WTC11 (cell line): ENCODE measurements at regions not wholly inside any gene's neighbourhood (a gene's known extent, or its start where the extent isn't known, plus 50 kb on each side); places are given as distances from the start of the nearest gene placed in this dataset.

Experiments
- ATAC-seq: fragments of 200-7000 bp; cut with Tn5 transposase; 2 replicates; pipeline ENCODE4 v1.10.0; 2021; ENCODE audit warnings: mild to moderate bottlenecking, moderate library complexity
- CTCF ChIA-PET: fragments of 300-600 bp; sonication (Branson Sonifier 250); formaldehyde crosslinking; loops from one replicate; lab custom pipeline; 2021; ENCODE audit warnings: antibody characterized with exemption; lab: Charles Lee
- POLR2A ChIA-PET: fragments of 350-600 bp; sonication (Branson Sonifier 250); formaldehyde crosslinking; loops from one replicate; lab custom pipeline; 2021; ENCODE audit warnings: antibody characterized with exemption; lab: Charles Lee
- DNase-seq: peaks from one replicate; pipeline ENCODE4 v3.0.0; 2021; ENCODE audit warnings: low spot score
- H3K27ac Mint-ChIP-seq: 2 replicates; pipeline ENCODE4 v1.8.0; 2021; ENCODE audit warnings: mixed read lengths
- H3K27me3 Mint-ChIP-seq: 2 replicates; pipeline ENCODE4 v1.8.0; 2021; ENCODE audit warnings: low read depth, mild to moderate bottlenecking, moderate library complexity, mixed read lengths
- H3K36me3 Mint-ChIP-seq: 2 replicates; pipeline ENCODE4 v1.8.0; 2021; ENCODE audit warnings: mixed read lengths
- H3K4me1 Mint-ChIP-seq: 2 replicates; pipeline ENCODE4 v1.8.0; 2022; ENCODE audit warnings: mixed read lengths
- H3K4me3 Mint-ChIP-seq: 2 replicates; pipeline ENCODE4 v1.8.0; 2021; ENCODE audit warnings: mild to moderate bottlenecking, moderate library complexity, mixed read lengths
- H3K9me3 Mint-ChIP-seq: 2 replicates; pipeline ENCODE4 v1.8.0; 2021; ENCODE audit warnings: mixed read lengths
- EMX1 ChIP-seq: fragments of 250-450 bp; sonication (Bioruptor Pico); IDR thresholded peaks from 2 replicates; pipeline ENCODE4 v1.8.0; 2021; ENCODE audit warnings: mild to moderate bottlenecking
- ETV6 ChIP-seq: sonication (generic); formaldehyde crosslinking; IDR thresholded peaks from 2 replicates; pipeline ENCODE4 v1.8.1; 2022; ENCODE audit warnings: mild to moderate bottlenecking, missing genetic modification reagents
- MXD4 ChIP-seq: fragments of 250-450 bp; sonication (Bioruptor Pico); IDR thresholded peaks from 2 replicates; pipeline ENCODE4 v1.8.0; 2021; ENCODE audit warnings: mild to moderate bottlenecking, moderate library complexity, borderline replicate concordance
- NFE2L1 ChIP-seq: sonication (generic); formaldehyde crosslinking; IDR thresholded peaks from 2 replicates; pipeline ENCODE4 v1.8.1; 2023; ENCODE audit warnings: missing genetic modification reagents
- PRRX2 ChIP-seq: fragments of 250-450 bp; sonication (Bioruptor Pico); IDR thresholded peaks from 2 replicates; pipeline ENCODE4 v1.8.0; 2021; ENCODE audit warnings: mild to moderate bottlenecking
- SMAD4 ChIP-seq: sonication (generic); formaldehyde crosslinking; IDR thresholded peaks from 2 replicates; pipeline ENCODE4 v1.8.0; 2022; ENCODE audit warnings: mild to moderate bottlenecking, missing genetic modification reagents
- ZNF138 ChIP-seq: sonication (generic); formaldehyde crosslinking; conservative IDR thresholded peaks from 2 replicates; pipeline ENCODE4 v1.8.1; 2022; ENCODE audit warnings: mild to moderate bottlenecking, moderate library complexity, missing genetic modification reagents
- ZNF396 ChIP-seq: fragments of 250-450 bp; sonication (Bioruptor Pico); IDR thresholded peaks from 2 replicates; pipeline ENCODE4 v1.8.0; 2021; ENCODE audit warnings: mild to moderate bottlenecking, moderate library complexity, borderline replicate concordance
- TF ChIP-seq, protein P1 (sequence below): sonication (generic); formaldehyde crosslinking; IDR thresholded peaks from 2 replicates; pipeline ENCODE4 v1.8.0; 2022; ENCODE audit warnings: mild to moderate bottlenecking, missing genetic modification reagents
- TF ChIP-seq, protein P2 (sequence below): fragments of 250-450 bp; sonication (Bioruptor Pico); conservative IDR thresholded peaks from 2 replicates; pipeline ENCODE4 v1.9.0; 2021; ENCODE audit warnings: mild to moderate bottlenecking
- TF ChIP-seq, protein P3 (sequence below): sonication (generic); formaldehyde crosslinking; IDR thresholded peaks from 2 replicates; pipeline ENCODE4 v1.8.1; 2023; ENCODE audit warnings: mild to moderate bottlenecking, missing genetic modification reagents
- TF ChIP-seq, protein P4 (sequence below): sonication (generic); formaldehyde crosslinking; IDR thresholded peaks from 2 replicates; pipeline ENCODE4 v1.8.1; 2023; ENCODE audit warnings: mild to moderate bottlenecking, missing genetic modification reagents, moderate library complexity
- TF ChIP-seq, protein P5 (sequence below): fragments of 200-600 bp; IDR thresholded peaks from 2 replicates; pipeline ENCODE4 v1.8.0; 2022; ENCODE audit warnings: antibody characterized with exemption
- TF ChIP-seq, protein P6 (sequence below): sonication (generic); formaldehyde crosslinking; IDR thresholded peaks from 2 replicates; pipeline ENCODE4 v1.8.1; 2023; ENCODE audit warnings: mild to moderate bottlenecking, missing genetic modification reagents, moderate library complexity
- TF ChIP-seq, protein P7 (sequence below): sonication (generic); formaldehyde crosslinking; IDR thresholded peaks from 2 replicates; pipeline ENCODE4 v1.8.0; 2022; ENCODE audit warnings: mild to moderate bottlenecking, missing genetic modification reagents
- TF ChIP-seq, protein P8 (sequence below): sonication (generic); formaldehyde crosslinking; conservative IDR thresholded peaks from 2 replicates; pipeline ENCODE4 v1.8.1; 2023; ENCODE audit warnings: mild to moderate bottlenecking, low read depth, missing genetic modification reagents, moderate library complexity

DNA sequence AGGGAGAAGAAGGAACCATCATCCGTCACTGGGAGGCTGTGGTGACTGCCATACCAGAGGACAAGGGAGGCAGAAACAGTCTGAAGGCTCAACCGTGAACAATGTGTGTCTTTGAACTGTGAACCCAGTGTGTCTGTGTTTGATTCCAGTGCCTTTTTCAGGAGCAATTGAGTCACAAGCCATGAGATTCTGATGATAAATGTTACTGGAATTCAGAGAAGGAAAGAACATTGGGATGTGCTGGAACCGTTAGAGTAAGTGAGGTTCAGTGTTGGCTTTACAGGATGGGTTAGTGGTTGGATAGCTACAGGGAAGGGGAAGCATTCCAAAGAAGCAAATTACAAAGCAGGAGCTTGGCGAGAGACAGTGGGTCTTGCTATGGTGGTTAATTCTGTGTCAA, 464.4 kb downstream of the TRIML1 start (continued):
- TF ChIP-seq, protein P1, sequence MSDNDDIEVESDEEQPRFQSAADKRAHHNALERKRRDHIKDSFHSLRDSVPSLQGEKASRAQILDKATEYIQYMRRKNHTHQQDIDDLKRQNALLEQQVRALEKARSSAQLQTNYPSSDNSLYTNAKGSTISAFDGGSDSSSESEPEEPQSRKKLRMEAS (CRISPR knock-in tag), result no peak

DNA sequence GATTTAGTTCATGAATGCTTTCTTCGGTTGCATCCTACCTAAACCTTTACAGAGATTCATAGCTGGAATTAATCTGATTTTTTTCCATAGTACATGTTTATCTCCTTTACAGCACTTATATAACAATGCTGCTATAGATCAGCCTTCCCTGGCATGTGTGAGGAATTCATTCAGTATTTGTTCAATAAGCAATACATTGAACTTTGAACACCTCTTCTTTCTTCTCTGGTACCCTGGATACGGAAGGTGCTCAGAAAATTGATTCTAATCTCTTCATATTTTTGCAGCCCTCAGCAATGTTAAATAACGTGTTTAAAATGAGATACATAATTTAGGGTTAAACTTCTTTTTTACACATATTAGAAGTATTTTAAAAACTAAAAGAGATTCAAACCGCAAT, 467.4 kb downstream of the TRIML1 start:
- H3K27me3 Mint-ChIP-seq, result no peaks in the 10 kb centered on the region
- H3K36me3 Mint-ChIP-seq, result no peaks in the 10 kb centered on the region
- peaks cover 7% of the 10 kb centered on the region; the same call in 1 of the 2 replicates for H3K9me3 Mint-ChIP-seq
- TF ChIP-seq, protein P2, sequence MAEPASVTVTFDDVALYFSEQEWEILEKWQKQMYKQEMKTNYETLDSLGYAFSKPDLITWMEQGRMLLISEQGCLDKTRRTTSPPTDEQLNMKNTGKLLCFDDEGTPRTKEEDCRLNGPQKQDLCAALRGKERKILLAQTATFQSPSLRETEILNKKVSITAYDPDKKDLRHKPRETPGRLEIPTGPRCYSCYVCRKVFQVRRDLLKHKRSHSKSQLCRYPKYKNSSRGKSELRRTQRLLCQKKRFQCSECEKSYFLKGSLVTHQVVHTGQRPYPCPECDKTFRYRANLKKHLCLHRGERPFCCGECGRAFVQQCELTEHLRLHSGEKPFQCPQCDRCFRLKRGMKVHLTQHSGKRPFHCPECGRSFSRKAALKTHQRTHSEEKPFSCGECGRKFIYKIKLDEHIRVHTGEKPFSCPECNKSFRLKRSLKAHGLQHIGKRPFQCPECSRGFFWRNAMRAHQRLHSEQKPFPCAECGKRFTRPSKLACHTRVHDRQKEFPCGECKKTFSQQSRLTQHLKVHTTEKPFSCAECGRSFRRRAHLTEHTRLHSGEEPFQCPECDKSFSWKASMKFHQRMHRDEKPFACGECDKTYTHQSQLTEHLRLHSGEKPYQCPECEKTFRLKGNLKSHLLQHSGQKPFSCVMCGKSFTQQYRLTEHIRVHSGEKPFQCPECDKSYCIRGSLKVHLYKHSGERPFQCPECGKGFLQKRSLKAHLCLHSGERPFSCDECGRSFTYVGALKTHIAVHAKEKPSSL (CRISPR knock-in tag), result no peak
- TF ChIP-seq, protein P3, sequence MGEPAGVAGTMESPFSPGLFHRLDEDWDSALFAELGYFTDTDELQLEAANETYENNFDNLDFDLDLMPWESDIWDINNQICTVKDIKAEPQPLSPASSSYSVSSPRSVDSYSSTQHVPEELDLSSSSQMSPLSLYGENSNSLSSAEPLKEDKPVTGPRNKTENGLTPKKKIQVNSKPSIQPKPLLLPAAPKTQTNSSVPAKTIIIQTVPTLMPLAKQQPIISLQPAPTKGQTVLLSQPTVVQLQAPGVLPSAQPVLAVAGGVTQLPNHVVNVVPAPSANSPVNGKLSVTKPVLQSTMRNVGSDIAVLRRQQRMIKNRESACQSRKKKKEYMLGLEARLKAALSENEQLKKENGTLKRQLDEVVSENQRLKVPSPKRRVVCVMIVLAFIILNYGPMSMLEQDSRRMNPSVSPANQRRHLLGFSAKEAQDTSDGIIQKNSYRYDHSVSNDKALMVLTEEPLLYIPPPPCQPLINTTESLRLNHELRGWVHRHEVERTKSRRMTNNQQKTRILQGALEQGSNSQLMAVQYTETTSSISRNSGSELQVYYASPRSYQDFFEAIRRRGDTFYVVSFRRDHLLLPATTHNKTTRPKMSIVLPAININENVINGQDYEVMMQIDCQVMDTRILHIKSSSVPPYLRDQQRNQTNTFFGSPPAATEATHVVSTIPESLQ (CRISPR knock-in tag), result no peak
- TF ChIP-seq ZNF138 (CRISPR knock-in tag) (no peak), SMAD4 (CRISPR knock-in tag) (no peak), NFE2L1 (no peak), PRRX2 (CRISPR knock-in tag) (no peak), ZNF396 (no peak), EMX1 (no peak), MXD4 (CRISPR knock-in tag) (no peak), ETV6 (CRISPR knock-in tag) (no peak)
- TF ChIP-seq, protein P4, sequence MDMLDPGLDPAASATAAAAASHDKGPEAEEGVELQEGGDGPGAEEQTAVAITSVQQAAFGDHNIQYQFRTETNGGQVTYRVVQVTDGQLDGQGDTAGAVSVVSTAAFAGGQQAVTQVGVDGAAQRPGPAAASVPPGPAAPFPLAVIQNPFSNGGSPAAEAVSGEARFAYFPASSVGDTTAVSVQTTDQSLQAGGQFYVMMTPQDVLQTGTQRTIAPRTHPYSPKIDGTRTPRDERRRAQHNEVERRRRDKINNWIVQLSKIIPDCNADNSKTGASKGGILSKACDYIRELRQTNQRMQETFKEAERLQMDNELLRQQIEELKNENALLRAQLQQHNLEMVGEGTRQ (CRISPR knock-in tag), result no peak
- TF ChIP-seq, protein P5, sequence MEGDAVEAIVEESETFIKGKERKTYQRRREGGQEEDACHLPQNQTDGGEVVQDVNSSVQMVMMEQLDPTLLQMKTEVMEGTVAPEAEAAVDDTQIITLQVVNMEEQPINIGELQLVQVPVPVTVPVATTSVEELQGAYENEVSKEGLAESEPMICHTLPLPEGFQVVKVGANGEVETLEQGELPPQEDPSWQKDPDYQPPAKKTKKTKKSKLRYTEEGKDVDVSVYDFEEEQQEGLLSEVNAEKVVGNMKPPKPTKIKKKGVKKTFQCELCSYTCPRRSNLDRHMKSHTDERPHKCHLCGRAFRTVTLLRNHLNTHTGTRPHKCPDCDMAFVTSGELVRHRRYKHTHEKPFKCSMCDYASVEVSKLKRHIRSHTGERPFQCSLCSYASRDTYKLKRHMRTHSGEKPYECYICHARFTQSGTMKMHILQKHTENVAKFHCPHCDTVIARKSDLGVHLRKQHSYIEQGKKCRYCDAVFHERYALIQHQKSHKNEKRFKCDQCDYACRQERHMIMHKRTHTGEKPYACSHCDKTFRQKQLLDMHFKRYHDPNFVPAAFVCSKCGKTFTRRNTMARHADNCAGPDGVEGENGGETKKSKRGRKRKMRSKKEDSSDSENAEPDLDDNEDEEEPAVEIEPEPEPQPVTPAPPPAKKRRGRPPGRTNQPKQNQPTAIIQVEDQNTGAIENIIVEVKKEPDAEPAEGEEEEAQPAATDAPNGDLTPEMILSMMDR, result no peak
- TF ChIP-seq, protein P6, sequence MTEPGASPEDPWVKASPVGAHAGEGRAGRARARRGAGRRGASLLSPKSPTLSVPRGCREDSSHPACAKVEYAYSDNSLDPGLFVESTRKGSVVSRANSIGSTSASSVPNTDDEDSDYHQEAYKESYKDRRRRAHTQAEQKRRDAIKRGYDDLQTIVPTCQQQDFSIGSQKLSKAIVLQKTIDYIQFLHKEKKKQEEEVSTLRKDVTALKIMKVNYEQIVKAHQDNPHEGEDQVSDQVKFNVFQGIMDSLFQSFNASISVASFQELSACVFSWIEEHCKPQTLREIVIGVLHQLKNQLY (CRISPR knock-in tag), result no peak
- TF ChIP-seq, protein P7, sequence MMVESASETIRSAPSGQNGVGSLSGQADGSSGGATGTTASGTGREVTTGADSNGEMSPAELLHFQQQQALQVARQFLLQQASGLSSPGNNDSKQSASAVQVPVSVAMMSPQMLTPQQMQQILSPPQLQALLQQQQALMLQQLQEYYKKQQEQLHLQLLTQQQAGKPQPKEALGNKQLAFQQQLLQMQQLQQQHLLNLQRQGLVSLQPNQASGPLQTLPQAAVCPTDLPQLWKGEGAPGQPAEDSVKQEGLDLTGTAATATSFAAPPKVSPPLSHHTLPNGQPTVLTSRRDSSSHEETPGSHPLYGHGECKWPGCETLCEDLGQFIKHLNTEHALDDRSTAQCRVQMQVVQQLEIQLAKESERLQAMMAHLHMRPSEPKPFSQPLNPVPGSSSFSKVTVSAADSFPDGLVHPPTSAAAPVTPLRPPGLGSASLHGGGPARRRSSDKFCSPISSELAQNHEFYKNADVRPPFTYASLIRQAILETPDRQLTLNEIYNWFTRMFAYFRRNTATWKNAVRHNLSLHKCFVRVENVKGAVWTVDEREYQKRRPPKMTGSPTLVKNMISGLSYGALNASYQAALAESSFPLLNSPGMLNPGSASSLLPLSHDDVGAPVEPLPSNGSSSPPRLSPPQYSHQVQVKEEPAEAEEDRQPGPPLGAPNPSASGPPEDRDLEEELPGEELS, result no peak
- TF ChIP-seq, protein P8, sequence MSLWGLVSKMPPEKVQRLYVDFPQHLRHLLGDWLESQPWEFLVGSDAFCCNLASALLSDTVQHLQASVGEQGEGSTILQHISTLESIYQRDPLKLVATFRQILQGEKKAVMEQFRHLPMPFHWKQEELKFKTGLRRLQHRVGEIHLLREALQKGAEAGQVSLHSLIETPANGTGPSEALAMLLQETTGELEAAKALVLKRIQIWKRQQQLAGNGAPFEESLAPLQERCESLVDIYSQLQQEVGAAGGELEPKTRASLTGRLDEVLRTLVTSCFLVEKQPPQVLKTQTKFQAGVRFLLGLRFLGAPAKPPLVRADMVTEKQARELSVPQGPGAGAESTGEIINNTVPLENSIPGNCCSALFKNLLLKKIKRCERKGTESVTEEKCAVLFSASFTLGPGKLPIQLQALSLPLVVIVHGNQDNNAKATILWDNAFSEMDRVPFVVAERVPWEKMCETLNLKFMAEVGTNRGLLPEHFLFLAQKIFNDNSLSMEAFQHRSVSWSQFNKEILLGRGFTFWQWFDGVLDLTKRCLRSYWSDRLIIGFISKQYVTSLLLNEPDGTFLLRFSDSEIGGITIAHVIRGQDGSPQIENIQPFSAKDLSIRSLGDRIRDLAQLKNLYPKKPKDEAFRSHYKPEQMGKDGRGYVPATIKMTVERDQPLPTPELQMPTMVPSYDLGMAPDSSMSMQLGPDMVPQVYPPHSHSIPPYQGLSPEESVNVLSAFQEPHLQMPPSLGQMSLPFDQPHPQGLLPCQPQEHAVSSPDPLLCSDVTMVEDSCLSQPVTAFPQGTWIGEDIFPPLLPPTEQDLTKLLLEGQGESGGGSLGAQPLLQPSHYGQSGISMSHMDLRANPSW, result no peak
- H3K27ac Mint-ChIP-seq, result no peak overlapping the region
- DNase-seq, result no peak
- POLR2A ChIA-PET, result no interaction called here
- CTCF ChIA-PET, result no interaction called here
- ATAC-seq, result no peak
- no peak overlapping the region for H3K4me3 Mint-ChIP-seq
- 0 out of 2 replicates have a peak, but pooled peaks cover 2% of the 10 kb centered on the region for H3K4me1 Mint-ChIP-seq
